ENCODE measurements at regions not wholly inside any gene's neighbourhood (a gene's known extent, or its start where the extent isn't known, plus 50 kb on each side); places are given as distances from the start of the nearest gene placed in this dataset.

DNA sequence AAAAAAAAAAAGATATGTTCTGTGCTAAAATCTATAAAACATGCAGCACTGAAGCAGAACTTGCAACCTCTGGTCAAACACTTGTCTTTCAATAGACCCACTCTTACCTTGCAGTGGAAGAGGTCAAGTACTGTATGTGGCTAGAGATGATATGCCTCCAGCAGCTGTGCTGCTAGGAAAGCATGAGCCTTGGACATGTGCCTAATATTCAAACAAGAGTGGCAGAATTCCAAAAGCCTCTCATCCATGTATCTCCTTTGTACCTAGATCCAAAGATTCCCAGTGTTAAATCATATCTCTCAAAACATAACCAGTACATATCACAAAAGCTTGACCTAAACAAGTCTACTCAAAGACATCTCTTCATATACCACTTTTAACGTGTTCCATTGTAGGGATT lies 105.0 kb upstream of the CPNE8 start (continued):
- TF ChIP-seq TAF7 (optimal IDR thresholded peaks at IDR 0.05; ENCODE audit: borderline replicate concordance, low read depth, low read length), result no peak
- no peak for TF ChIP-seq FOSL1 (IDR thresholded peaks at IDR 0.05; ENCODE audit: insufficient read depth, low read depth, low read length)
- no peak for TF ChIP-seq EZH2 (IDR thresholded peaks at IDR 0.05; ENCODE audit: low read depth, low read length, severe bottlenecking)
- TF ChIP-seq KDM1A (IDR thresholded peaks at IDR 0.05; ENCODE audit: borderline replicate concordance, low read length), result no peak
- no peak for TF ChIP-seq JUND (IDR thresholded peaks at IDR 0.05; ENCODE audit: low read length)
- TF ChIP-seq, protein P1, sequence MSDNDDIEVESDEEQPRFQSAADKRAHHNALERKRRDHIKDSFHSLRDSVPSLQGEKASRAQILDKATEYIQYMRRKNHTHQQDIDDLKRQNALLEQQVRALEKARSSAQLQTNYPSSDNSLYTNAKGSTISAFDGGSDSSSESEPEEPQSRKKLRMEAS (IDR thresholded peaks at IDR 0.05), result no peak
- no peak for TF ChIP-seq KDM5A (IDR thresholded peaks at IDR 0.05; ENCODE audit: low read length)
- no peak for TF ChIP-seq RXRA (IDR thresholded peaks at IDR 0.05; ENCODE audit: insufficient read depth, low read depth, low read length)
